IPS DF 6.9 (cell line): ENCODE measurements at regions not wholly inside any gene's neighbourhood (a gene's known extent, or its start where the extent isn't known, plus 50 kb on each side); places are given as distances from the start of the nearest gene placed in this dataset.

Source experiments
- DNase-seq: peaks from one replicate; pipeline ENCODE4 v3.0.0-alpha.2; 2013; ENCODE audit warnings: low read depth, low spot score
- H3K27ac ChIP-seq: one replicate; pipeline ENCODE4 v1.5.1; 2013; ENCODE audit warnings: low read length, control low read depth
- H3K27me3 ChIP-seq: 2 replicates; pipeline ENCODE4 v1.6.1; 2013; ENCODE audit warnings: mild to moderate bottlenecking, low read length; ENCODE audit not compliant: control insufficient read depth, insufficient read depth
- H3K36me3 ChIP-seq: 2 replicates; pipeline ENCODE4 v1.6.1; 2013; ENCODE audit warnings: low read length; ENCODE audit not compliant: control insufficient read depth, insufficient read depth
- H3K4me1 ChIP-seq: 2 replicates; pipeline ENCODE4 v1.6.1; 2013; ENCODE audit warnings: low read length; ENCODE audit not compliant: control insufficient read depth, insufficient read depth
- H3K4me3 ChIP-seq: 2 replicates; pipeline ENCODE4 v1.5.1; 2013; ENCODE audit warnings: mild to moderate bottlenecking, low read length
- H3K9me3 ChIP-seq: 2 replicates; pipeline ENCODE4 v1.6.1; 2013; ENCODE audit warnings: low read length, inconsistent platforms; ENCODE audit not compliant: control insufficient read depth, insufficient read depth
- WGBS: extraction: QIAGEN DNeasy Blood & Tissue Kit; methylation state at CpG from one replicate; pipeline ENCODE4 v1.1.7; 2013; ENCODE audit warnings: mixed read lengths, missing lambda C conversion rate; ENCODE audit not compliant: insufficient read length, insufficient coverage; 5-methylcytosine and 5-hydroxymethylcytosine counted together

DNA sequence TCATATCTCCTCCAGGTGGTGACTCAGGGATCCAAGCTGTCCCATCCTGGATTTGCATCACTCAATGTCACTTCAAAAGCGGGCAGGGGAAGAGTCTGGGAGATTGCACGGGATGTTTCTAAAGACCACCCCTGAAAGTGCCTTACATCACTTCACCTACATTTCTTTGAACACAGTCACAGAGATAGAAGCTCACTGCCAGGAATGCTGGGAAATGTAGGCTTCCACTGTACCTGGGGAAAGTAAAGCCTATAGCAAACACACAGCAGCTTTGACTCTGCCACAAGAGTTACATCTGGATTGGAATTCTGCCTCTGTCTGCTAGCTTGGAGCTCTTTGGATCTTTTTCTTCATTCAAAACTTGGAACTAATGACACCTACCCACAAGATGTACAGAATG lies 300.9 kb downstream of the WDR11 start:
- no peak overlapping the region for H3K27ac ChIP-seq
- no peaks in the 10 kb centered on the region for H3K9me3 ChIP-seq
- no peaks in the 10 kb centered on the region for H3K36me3 ChIP-seq
- WGBS = no CpG with 5 or more reads among the region's 2 CpGs
- H3K4me1 ChIP-seq = no peaks in the 10 kb centered on the region
- peak; percentile 7 for DNase-seq
- H3K4me3 ChIP-seq = no peak overlapping the region
- H3K27me3 ChIP-seq = no peaks in the 10 kb centered on the region

GRCh38 chr10:121152935-121153334 lies 301.8 kb downstream of the WDR11 start:
- Histone ChIP-seq H3K27ac (no peak overlapping the region), H3K27me3 (no peaks in the 10 kb centered on the region), H3K36me3 (no peaks in the 10 kb centered on the region), H3K4me1 (no peaks in the 10 kb centered on the region), H3K4me3 (no peak overlapping the region), H3K9me3 (no peaks in the 10 kb centered on the region)
- no peak for DNase-seq
- WGBS = no CpG with 5 or more reads among the region's 1 CpG

- WGBS = no CpG with 5 or more reads among the region's 2 CpGs
- no peak overlapping the region for H3K4me3 ChIP-seq
- H3K27me3 ChIP-seq = no peaks in the 10 kb centered on the region
- H3K27ac ChIP-seq = no peak overlapping the region
- H3K9me3 ChIP-seq = no peaks in the 10 kb centered on the region
- no peak for DNase-seq
- no peaks in the 10 kb centered on the region for H3K36me3 ChIP-seq
- no peaks in the 10 kb centered on the region for H3K4me1 ChIP-seq
Measured at GRCh38 chr10:121154310-121154709, 303.1 kb downstream of the WDR11 start.

GRCh38 chr10:121154846-121155245 lies 303.7 kb downstream of the WDR11 start:
- H3K4me3 ChIP-seq = no peak overlapping the region
- WGBS = no CpG with 5 or more reads among the region's 5 CpGs
- no peak for DNase-seq
- H3K4me1 ChIP-seq = no peaks in the 10 kb centered on the region
- no peaks in the 10 kb centered on the region for H3K27me3 ChIP-seq
- no peaks in the 10 kb centered on the region for H3K9me3 ChIP-seq
- H3K27ac ChIP-seq = no peak overlapping the region
- no peaks in the 10 kb centered on the region for H3K36me3 ChIP-seq

GRCh38 chr10:121155742-121156474 lies 304.7 kb downstream of the WDR11 start:
- Histone ChIP-seq H3K4me1 (no peaks in the 10 kb centered on the region), H3K4me3 (no peak overlapping the region), H3K27ac (no peak overlapping the region), H3K36me3 (no peaks in the 10 kb centered on the region), H3K9me3 (no peaks in the 10 kb centered on the region), H3K27me3 (no peaks in the 10 kb centered on the region)
- DNase-seq = no peak
- WGBS = no CpG with 5 or more reads among the region's 5 CpGs

DNA sequence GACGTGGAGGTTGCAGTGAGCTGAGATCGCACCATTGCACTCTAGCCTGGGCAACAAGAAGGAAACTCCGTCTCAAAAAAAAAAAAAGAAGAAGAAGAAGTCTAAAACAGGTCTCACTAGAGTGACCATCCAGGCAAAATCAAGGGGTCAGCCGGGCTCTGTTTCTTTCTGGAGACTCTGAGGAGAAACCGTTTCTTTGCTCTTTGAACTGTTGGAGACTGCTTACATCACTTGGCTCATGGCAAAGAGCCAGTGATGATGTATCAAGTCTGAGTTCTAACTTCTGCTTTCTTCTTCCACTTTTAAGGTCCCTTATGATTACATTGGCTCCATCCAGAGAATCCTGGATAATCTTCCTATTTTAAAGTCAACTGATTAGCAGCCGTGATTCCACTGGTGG lies 306.8 kb downstream of the WDR11 start:
- no peak overlapping the region for H3K27ac ChIP-seq
- H3K9me3 ChIP-seq = no peaks in the 10 kb centered on the region
- H3K4me3 ChIP-seq = no peak overlapping the region
- H3K27me3 ChIP-seq = no peaks in the 10 kb centered on the region
- DNase-seq = no peak
- no peaks in the 10 kb centered on the region for H3K4me1 ChIP-seq
- H3K36me3 ChIP-seq = no peaks in the 10 kb centered on the region
- WGBS = no CpG with 5 or more reads among the region's 6 CpGs

DNA sequence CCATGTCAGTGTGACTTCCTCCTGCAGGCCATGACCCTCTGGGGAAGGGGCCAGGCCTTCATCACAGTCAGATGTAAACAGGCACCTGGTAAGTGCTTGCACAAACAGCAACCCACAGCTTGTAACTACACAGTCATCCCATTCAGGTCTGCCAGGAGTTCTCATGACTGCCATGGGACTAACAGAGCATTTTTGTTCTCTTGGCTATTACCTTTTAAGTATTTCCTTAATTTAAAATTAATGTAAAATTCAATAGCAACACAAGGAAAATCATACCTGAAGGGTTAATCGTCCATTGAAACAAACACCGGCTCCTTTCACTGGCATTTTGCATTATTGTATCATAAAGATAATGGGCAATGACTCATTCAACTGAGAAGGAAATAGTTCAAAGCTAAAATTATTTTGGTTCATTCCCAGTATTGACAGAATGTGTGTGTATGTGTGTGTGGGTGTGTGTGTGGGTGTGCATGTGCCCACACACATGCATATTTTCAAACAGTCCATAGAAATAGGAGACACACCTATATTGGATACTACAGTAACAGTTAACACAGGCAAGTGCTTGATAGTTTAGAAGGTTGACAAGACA lies 307.9 kb downstream of the WDR11 start:
- WGBS = no CpG with 5 or more reads among the region's 2 CpGs
- H3K4me3 ChIP-seq = no peak overlapping the region
- no peaks in the 10 kb centered on the region for H3K9me3 ChIP-seq
- no peak for DNase-seq
- no peak overlapping the region for H3K27ac ChIP-seq
- no peaks in the 10 kb centered on the region for H3K27me3 ChIP-seq
- H3K4me1 ChIP-seq = no peaks in the 10 kb centered on the region
- no peaks in the 10 kb centered on the region for H3K36me3 ChIP-seq

- Histone ChIP-seq H3K27me3 (no peaks in the 10 kb centered on the region), H3K27ac (no peak overlapping the region), H3K4me3 (no peak overlapping the region), H3K36me3 (no peaks in the 10 kb centered on the region), H3K4me1 (no peaks in the 10 kb centered on the region), H3K9me3 (no peaks in the 10 kb centered on the region)
- no CpG with 5 or more reads among the region's 5 CpGs for WGBS
- no peak for DNase-seq
Measured at GRCh38 chr10:121159670-121160069, 308.5 kb downstream of the WDR11 start.

DNA sequence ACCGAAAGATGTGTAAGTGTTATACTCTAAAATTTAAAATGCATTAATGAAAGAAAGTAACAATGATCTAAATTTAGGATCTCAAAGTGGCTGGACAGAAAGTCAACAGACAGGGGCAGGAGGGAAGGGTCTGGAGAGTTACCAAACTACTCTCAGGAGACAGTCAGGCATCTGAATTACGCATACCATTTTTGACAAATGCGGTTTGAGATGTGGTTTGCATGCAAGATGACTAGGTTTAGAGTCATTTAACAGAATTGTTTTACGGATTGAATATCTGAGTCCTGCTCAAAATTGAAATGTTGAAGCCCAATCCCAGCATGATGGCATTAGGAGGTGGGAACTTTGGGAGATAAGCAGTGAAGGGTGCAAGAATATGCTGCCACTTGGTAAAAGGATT lies 314.1 kb downstream of the WDR11 start:
- no CpG with 5 or more reads among the region's 4 CpGs for WGBS
- no peak for DNase-seq
- Histone ChIP-seq H3K27ac (no peak overlapping the region), H3K4me1 (no peaks in the 10 kb centered on the region), H3K4me3 (no peak overlapping the region), H3K36me3 (no peaks in the 10 kb centered on the region), H3K9me3 (no peaks in the 10 kb centered on the region), H3K27me3 (no peaks in the 10 kb centered on the region)

DNA sequence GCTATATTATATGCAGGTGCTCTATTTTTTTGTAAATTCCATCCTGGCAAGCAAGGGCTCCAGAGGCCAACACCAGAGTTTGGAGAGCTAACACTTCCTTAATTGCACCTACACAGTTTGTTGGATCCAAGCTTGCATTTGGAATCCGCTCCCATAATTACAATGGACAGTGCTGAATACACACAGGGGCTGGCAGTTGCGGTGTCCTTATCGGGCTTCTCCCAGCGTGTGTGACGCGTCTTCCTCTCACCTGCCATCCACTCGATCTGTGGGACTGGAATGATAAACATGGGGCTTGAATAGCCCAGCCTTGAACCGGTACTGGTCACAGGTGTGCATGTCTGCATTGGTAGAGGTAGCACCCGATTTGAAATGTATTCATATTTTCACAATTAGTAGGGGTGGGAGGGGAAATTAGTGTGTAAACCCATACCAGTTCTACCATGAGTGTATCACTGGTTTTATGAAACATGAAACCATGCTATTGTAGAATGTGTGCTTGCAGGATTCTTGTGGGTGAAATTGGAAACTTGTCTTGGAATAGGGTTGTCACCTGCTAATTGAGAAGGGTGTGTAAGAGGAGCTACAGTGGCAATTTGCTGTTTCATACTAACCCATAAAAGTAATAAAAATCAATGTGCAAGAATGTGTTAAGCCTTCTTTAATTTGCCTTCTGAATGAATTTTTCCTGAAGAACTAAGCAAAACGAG lies 316.5 kb downstream of the WDR11 start:
- no CpG with 5 or more reads among the region's 10 CpGs for WGBS

More for the DNA sequence above, 316.5 kb downstream of the WDR11 start:
- Histone ChIP-seq H3K4me3 (no peak overlapping the region), H3K27me3 (no peaks in the 10 kb centered on the region), H3K27ac (no peak overlapping the region), H3K36me3 (no peaks in the 10 kb centered on the region), H3K9me3 (no peaks in the 10 kb centered on the region), H3K4me1 (no peaks in the 10 kb centered on the region)
- DNase-seq = no peak
